Choroid plexus epithelial cell (primary cell): ENCODE measurements at regions not wholly inside any gene's neighbourhood (a gene's known extent, or its start where the extent isn't known, plus 50 kb on each side); places are given as distances from the start of the nearest gene placed in this dataset.

Experiments
- DNase-seq: peaks from one replicate; pipeline ENCODE4 v3.0.0-alpha.2; 2010; ENCODE audit warnings: low read depth
- H3K4me3 ChIP-seq: 2 replicates; pipeline ENCODE4 v1.5.1; 2011; ENCODE audit warnings: low read depth, mild to moderate bottlenecking, control low read depth, low read length, moderate library complexity
- CTCF ChIP-seq: conservative IDR thresholded peaks from 2 replicates; pipeline ENCODE4 v1.5.1; 2011; ENCODE audit warnings: low read depth, mild to moderate bottlenecking, control low read depth, inconsistent platforms, low read length, moderate library complexity

- DNase-seq = no peak
- TF ChIP-seq CTCF = no peak
- no peak overlapping the region for H3K4me3 ChIP-seq
Observed at GRCh38 chr5:97550818-97551217, 367.8 kb upstream of the RIOK2 start.

- DNase-seq = no peak
- H3K4me3 ChIP-seq = no peak overlapping the region
- no peak for TF ChIP-seq CTCF
Observed at GRCh38 chr5:97553604-97554452, 370.8 kb upstream of the RIOK2 start.

- no peak overlapping the region for H3K4me3 ChIP-seq
- DNase-seq = peak; percentile 33
- TF ChIP-seq CTCF = no peak
Observed at GRCh38 chr5:97554977-97555643, 372.1 kb upstream of the RIOK2 start.

GRCh38 chr5:97555644-97555981 lies 372.6 kb upstream of the RIOK2 start:
- no peak for TF ChIP-seq CTCF
- H3K4me3 ChIP-seq = no peak overlapping the region
- no peak for DNase-seq

- DNase-seq = no peak
- no peak for TF ChIP-seq CTCF
- H3K4me3 ChIP-seq = no peak overlapping the region
Observed at GRCh38 chr5:97559827-97560598, 377.0 kb upstream of the RIOK2 start.

- no peak for TF ChIP-seq CTCF
- DNase-seq = no peak
- no peak overlapping the region for H3K4me3 ChIP-seq
Observed at GRCh38 chr5:97560599-97560993, 377.5 kb upstream of the RIOK2 start.
